Breast epithelium (tissue), 3 donors: ENCODE measurements at regions not wholly inside any gene's neighbourhood (a gene's known extent, or its start where the extent isn't known, plus 50 kb on each side); places are given as distances from the start of the nearest gene placed in this dataset.

Source experiments
- POLR2A ChIP-seq: fragments of 450-650 bp; IDR thresholded peaks from one replicate; pipeline ENCODE4 v1.6.1; 2016; ENCODE audit warnings: antibody characterized with exemption, mild to moderate bottlenecking, moderate library complexity
- POLR2AphosphoS5 ChIP-seq, 3 donors: sonication (generic); formaldehyde crosslinking; IDR thresholded peaks; one replicate each; pipeline ENCODE4 v1.6.1; 2017; ENCODE audit warnings: antibody characterized with exemption in 3 of 3
- TF ChIP-seq, protein P1 (sequence below), 3 donors: fragments of 450-650 bp; IDR thresholded peaks; one replicate each; pipeline ENCODE4 v1.5.1; 2016 to 2017; ENCODE audit warnings: antibody characterized with exemption in 3 of 3, mild to moderate bottlenecking in 3 of 3, moderate library complexity in 3 of 3

DNA sequence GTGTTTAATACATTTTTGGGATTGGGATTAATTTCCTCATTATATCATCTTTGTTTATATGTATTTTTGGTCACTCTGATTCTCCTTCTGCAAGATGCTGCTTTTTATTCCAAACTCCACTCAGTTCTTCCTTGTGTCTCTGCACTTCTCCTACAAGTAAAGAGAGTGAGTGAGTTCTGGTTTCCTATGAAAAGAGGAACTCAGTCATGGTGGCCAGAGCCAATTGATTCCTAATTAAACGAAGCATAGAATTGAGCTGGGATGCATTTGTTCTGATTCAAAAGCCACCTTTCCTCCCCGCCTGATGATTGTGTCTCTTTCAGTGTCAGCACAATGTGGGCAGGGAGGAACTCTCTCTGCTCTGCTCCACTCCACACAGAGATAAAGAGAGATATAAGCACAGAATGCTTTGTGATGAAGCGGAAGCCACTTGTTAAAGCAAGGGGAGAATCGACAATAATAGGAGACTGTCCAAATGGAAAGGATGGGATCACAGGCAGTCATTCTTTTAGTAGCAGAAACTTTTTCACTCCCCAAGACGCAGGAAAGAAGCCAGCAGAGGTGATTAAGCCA, 121.3 kb upstream of the GOT2 start:
- TF ChIP-seq, protein P1, sequence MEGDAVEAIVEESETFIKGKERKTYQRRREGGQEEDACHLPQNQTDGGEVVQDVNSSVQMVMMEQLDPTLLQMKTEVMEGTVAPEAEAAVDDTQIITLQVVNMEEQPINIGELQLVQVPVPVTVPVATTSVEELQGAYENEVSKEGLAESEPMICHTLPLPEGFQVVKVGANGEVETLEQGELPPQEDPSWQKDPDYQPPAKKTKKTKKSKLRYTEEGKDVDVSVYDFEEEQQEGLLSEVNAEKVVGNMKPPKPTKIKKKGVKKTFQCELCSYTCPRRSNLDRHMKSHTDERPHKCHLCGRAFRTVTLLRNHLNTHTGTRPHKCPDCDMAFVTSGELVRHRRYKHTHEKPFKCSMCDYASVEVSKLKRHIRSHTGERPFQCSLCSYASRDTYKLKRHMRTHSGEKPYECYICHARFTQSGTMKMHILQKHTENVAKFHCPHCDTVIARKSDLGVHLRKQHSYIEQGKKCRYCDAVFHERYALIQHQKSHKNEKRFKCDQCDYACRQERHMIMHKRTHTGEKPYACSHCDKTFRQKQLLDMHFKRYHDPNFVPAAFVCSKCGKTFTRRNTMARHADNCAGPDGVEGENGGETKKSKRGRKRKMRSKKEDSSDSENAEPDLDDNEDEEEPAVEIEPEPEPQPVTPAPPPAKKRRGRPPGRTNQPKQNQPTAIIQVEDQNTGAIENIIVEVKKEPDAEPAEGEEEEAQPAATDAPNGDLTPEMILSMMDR (IDR thresholded peaks at IDR 0.05): no peak
- TF ChIP-seq POLR2A (no peak), POLR2AphosphoS5 (IDR thresholded peaks at IDR 0.05) (no peak)
